ENCODE measurements at regions not wholly inside any gene's neighbourhood (a gene's known extent, or its start where the extent isn't known, plus 50 kb on each side); places are given as distances from the start of the nearest gene placed in this dataset.

- Histone ChIP-seq H3K9me3 (replicated peaks) (no peaks in the 10 kb centered on the region), H3K4me3 (no peak overlapping the region), H3K4me1 (replicated peaks) (peaks cover 19% of the 10 kb centered on the region), H3K36me3 (no peaks in the 10 kb centered on the region), H3K27ac (no peak overlapping the region), H3K27me3 (replicated peaks) (no peaks in the 10 kb centered on the region)
- no peak for DNase-seq (ENCODE audit: low read depth in 1 of 2, low spot score in 2 of 2)
These were observed 348.0 kb upstream of the KLF3 start for GRCh38 chr4:38316045-38316444.

- Histone ChIP-seq H3K27me3 (replicated peaks) (no peaks in the 10 kb centered on the region), H3K9me3 (replicated peaks) (no peaks in the 10 kb centered on the region), H3K4me3 (no peak overlapping the region), H3K4me1 (replicated peaks) (peaks cover 19% of the 10 kb centered on the region), H3K36me3 (no peaks in the 10 kb centered on the region), H3K27ac (no peak overlapping the region)
- no peak for DNase-seq (ENCODE audit: low read depth in 1 of 2, low spot score in 2 of 2)
These were observed 346.8 kb upstream of the KLF3 start for GRCh38 chr4:38317041-38317674.

- H3K27ac ChIP-seq = peak overlapping the region; percentile 85
- DNase-seq (ENCODE audit: low read depth in 1 of 2, low spot score in 2 of 2) = peak; percentile 88 to 91
- H3K36me3 ChIP-seq = no peaks in the 10 kb centered on the region
- no peak overlapping the region; the same call in 1 of the 2 replicates for H3K4me3 ChIP-seq
- H3K4me1 ChIP-seq (replicated peaks) = peaks cover 19% of the 10 kb centered on the region
- no peaks in the 10 kb centered on the region for H3K9me3 ChIP-seq (replicated peaks)
- no peaks in the 10 kb centered on the region for H3K27me3 ChIP-seq (replicated peaks)
These were observed 345.1 kb upstream of the KLF3 start for GRCh38 chr4:38318737-38319455.

- no peaks in the 10 kb centered on the region for H3K36me3 ChIP-seq
- H3K27me3 ChIP-seq (replicated peaks) = no peaks in the 10 kb centered on the region
- DNase-seq (ENCODE audit: low read depth in 1 of 2, low spot score in 2 of 2) = peak; percentile 82 to 84
- H3K27ac ChIP-seq = peak overlapping the region; percentile 85
- no peak overlapping the region; the same call in 1 of the 2 replicates for H3K4me3 ChIP-seq
- no peaks in the 10 kb centered on the region for H3K9me3 ChIP-seq (replicated peaks)
- peaks cover 19% of the 10 kb centered on the region for H3K4me1 ChIP-seq (replicated peaks)
These were observed 344.3 kb upstream of the KLF3 start for GRCh38 chr4:38319456-38320342.

GRCh38 chr4:38320343-38320695, 343.7 kb upstream of the KLF3 start:
- no peak for DNase-seq (ENCODE audit: low read depth in 1 of 2, low spot score in 2 of 2)

GRCh38 chr4:38320833-38321232, 343.2 kb upstream of the KLF3 start:
- DNase-seq (ENCODE audit: low read depth in 1 of 2, low spot score in 2 of 2) = no peak
- H3K36me3 ChIP-seq = no peaks in the 10 kb centered on the region
- H3K9me3 ChIP-seq (replicated peaks) = no peaks in the 10 kb centered on the region
- no peak overlapping the region for H3K27ac ChIP-seq
- H3K4me3 ChIP-seq = no peak overlapping the region
- H3K4me1 ChIP-seq (replicated peaks) = peaks cover 19% of the 10 kb centered on the region
- H3K27me3 ChIP-seq (replicated peaks) = no peaks in the 10 kb centered on the region

More at GRCh38 chr4:38320343-38320695, 343.7 kb upstream of the KLF3 start:
- no peaks in the 10 kb centered on the region for H3K27me3 ChIP-seq (replicated peaks)
- H3K9me3 ChIP-seq (replicated peaks) = no peaks in the 10 kb centered on the region
- no peaks in the 10 kb centered on the region for H3K36me3 ChIP-seq
- H3K4me3 ChIP-seq = no peak overlapping the region
- no peak overlapping the region for H3K27ac ChIP-seq
- peaks cover 19% of the 10 kb centered on the region for H3K4me1 ChIP-seq (replicated peaks)

GRCh38 chr4:38322714-38323113, 341.3 kb upstream of the KLF3 start:
- H3K27ac ChIP-seq = no peak overlapping the region
- no peak overlapping the region for H3K4me3 ChIP-seq
- DNase-seq (ENCODE audit: low read depth in 1 of 2, low spot score in 2 of 2) = peak in 1 of 2 experiments; percentile 14
- H3K27me3 ChIP-seq (replicated peaks) = no peaks in the 10 kb centered on the region
- H3K36me3 ChIP-seq = no peaks in the 10 kb centered on the region
- H3K9me3 ChIP-seq (replicated peaks) = no peaks in the 10 kb centered on the region
- H3K4me1 ChIP-seq (replicated peaks) = peaks cover 19% of the 10 kb centered on the region

GRCh38 chr4:38323141-38323641, 340.8 kb upstream of the KLF3 start:
- H3K27ac ChIP-seq = no peak overlapping the region
- H3K36me3 ChIP-seq = no peaks in the 10 kb centered on the region
- H3K4me3 ChIP-seq = no peak overlapping the region
- peaks cover 17% of the 10 kb centered on the region for H3K4me1 ChIP-seq (replicated peaks)
- H3K9me3 ChIP-seq (replicated peaks) = no peaks in the 10 kb centered on the region
- DNase-seq (ENCODE audit: low read depth in 1 of 2, low spot score in 2 of 2) = no peak
- H3K27me3 ChIP-seq (replicated peaks) = no peaks in the 10 kb centered on the region

GRCh38 chr4:38324861-38325628, 339.0 kb upstream of the KLF3 start:
- Histone ChIP-seq H3K9me3 (replicated peaks) (no peaks in the 10 kb centered on the region), H3K27me3 (replicated peaks) (no peaks in the 10 kb centered on the region), H3K4me1 (replicated peaks) (peaks cover 2% of the 10 kb centered on the region), H3K27ac (no peak overlapping the region), H3K36me3 (no peaks in the 10 kb centered on the region), H3K4me3 (no peak overlapping the region)
- DNase-seq (ENCODE audit: low read depth in 1 of 2, low spot score in 2 of 2) = no peak

- H3K4me3 ChIP-seq = no peak overlapping the region
- H3K4me1 ChIP-seq (replicated peaks) = no peaks in the 10 kb centered on the region
- H3K9me3 ChIP-seq (replicated peaks) = no peaks in the 10 kb centered on the region
- H3K36me3 ChIP-seq = no peaks in the 10 kb centered on the region
- no peak overlapping the region for H3K27ac ChIP-seq
- no peaks in the 10 kb centered on the region for H3K27me3 ChIP-seq (replicated peaks)
- no peak for DNase-seq (ENCODE audit: low read depth in 1 of 2, low spot score in 2 of 2)
These were observed 338.4 kb upstream of the KLF3 start for GRCh38 chr4:38325629-38325913.

- Histone ChIP-seq H3K27me3 (replicated peaks) (no peaks in the 10 kb centered on the region), H3K4me3 (no peak overlapping the region), H3K27ac (no peak overlapping the region), H3K4me1 (replicated peaks) (no peaks in the 10 kb centered on the region), H3K9me3 (replicated peaks) (no peaks in the 10 kb centered on the region), H3K36me3 (no peaks in the 10 kb centered on the region)
- DNase-seq (ENCODE audit: low read depth in 1 of 2, low spot score in 2 of 2) = no peak
These were observed 337.5 kb upstream of the KLF3 start for GRCh38 chr4:38326499-38326898.

GRCh38 chr4:38327174-38327573, 336.8 kb upstream of the KLF3 start:
- Histone ChIP-seq H3K36me3 (no peaks in the 10 kb centered on the region), H3K9me3 (replicated peaks) (no peaks in the 10 kb centered on the region), H3K4me3 (no peak overlapping the region), H3K27me3 (replicated peaks) (no peaks in the 10 kb centered on the region), H3K27ac (no peak overlapping the region), H3K4me1 (replicated peaks) (no peaks in the 10 kb centered on the region)
- DNase-seq (ENCODE audit: low read depth in 1 of 2, low spot score in 2 of 2) = no peak

- Histone ChIP-seq H3K4me1 (replicated peaks) (no peaks in the 10 kb centered on the region), H3K36me3 (no peaks in the 10 kb centered on the region), H3K4me3 (no peak overlapping the region), H3K27me3 (replicated peaks) (no peaks in the 10 kb centered on the region), H3K27ac (no peak overlapping the region), H3K9me3 (replicated peaks) (no peaks in the 10 kb centered on the region)
- no peak for DNase-seq (ENCODE audit: low read depth in 1 of 2, low spot score in 2 of 2)
These were observed 334.8 kb upstream of the KLF3 start for GRCh38 chr4:38328989-38329729.

Measured in SJSA1 (cell line).